Fibroblast of pulmonary artery (primary cell): ENCODE measurements at regions not wholly inside any gene's neighbourhood (a gene's known extent, or its start where the extent isn't known, plus 50 kb on each side); places are given as distances from the start of the nearest gene placed in this dataset.

Source experiments
- DNase-seq: peaks from one replicate; pipeline ENCODE4 v3.0.0-alpha.2; 2010; ENCODE audit warnings: low read depth
- H3K4me3 ChIP-seq: replicated peaks from 2 replicates; pipeline ENCODE4 v1.5.1; 2011; ENCODE audit warnings: low read depth, mild to moderate bottlenecking, control low read depth, low read length, moderate library complexity
- TF ChIP-seq, protein P1 (sequence below): IDR thresholded peaks from 2 replicates; pipeline ENCODE4 v1.5.1; 2011; ENCODE audit warnings: mild to moderate bottlenecking, control low read depth, low read length, inconsistent platforms; ENCODE audit errors: missing control alignments

DNA sequence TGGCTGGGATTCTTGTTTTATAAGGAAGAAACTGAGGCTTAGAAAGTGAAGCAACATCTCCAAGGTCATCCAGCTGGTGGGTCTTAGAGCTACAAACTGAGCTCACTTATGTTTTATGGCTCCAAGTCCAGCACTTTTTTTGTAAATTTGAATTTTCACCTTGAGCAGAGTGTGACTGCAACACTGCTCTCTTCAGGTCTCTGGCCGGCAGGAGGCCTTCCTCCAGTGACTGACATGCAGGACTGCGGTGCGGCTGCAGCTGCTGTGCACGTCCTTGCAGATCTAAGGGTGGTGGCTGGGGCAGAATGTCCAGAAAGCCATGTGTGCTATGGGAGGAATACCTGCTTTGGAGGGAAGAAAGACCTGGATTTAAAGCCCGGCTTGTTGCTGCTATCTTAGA is 284.2 kb upstream of the POU3F1 start:
- no peak for DNase-seq
- no peak overlapping the region for H3K4me3 ChIP-seq
- TF ChIP-seq, protein P1, sequence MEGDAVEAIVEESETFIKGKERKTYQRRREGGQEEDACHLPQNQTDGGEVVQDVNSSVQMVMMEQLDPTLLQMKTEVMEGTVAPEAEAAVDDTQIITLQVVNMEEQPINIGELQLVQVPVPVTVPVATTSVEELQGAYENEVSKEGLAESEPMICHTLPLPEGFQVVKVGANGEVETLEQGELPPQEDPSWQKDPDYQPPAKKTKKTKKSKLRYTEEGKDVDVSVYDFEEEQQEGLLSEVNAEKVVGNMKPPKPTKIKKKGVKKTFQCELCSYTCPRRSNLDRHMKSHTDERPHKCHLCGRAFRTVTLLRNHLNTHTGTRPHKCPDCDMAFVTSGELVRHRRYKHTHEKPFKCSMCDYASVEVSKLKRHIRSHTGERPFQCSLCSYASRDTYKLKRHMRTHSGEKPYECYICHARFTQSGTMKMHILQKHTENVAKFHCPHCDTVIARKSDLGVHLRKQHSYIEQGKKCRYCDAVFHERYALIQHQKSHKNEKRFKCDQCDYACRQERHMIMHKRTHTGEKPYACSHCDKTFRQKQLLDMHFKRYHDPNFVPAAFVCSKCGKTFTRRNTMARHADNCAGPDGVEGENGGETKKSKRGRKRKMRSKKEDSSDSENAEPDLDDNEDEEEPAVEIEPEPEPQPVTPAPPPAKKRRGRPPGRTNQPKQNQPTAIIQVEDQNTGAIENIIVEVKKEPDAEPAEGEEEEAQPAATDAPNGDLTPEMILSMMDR: no peak

DNA sequence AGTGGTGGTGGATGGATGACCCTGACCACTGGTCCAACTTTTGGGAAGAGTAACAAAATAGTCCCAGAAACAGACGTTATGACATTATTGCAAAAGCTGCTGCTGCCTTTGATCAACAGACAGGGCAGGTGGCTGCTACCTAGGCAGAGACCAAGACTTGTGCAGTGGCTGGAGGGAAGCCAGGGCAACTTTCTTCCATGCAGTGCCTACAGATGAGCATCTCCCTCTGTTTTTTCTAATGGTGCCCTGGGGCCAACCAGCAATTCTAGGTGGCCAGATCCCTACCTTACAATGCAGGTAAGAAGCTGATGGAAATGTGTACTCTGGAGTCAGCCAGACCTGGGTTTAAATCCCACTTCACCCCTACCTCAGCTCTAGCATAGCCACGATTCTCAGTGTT is 283.1 kb upstream of the POU3F1 start:
- TF ChIP-seq, protein P1: no peak
- no peak overlapping the region for H3K4me3 ChIP-seq
- no peak for DNase-seq

DNA sequence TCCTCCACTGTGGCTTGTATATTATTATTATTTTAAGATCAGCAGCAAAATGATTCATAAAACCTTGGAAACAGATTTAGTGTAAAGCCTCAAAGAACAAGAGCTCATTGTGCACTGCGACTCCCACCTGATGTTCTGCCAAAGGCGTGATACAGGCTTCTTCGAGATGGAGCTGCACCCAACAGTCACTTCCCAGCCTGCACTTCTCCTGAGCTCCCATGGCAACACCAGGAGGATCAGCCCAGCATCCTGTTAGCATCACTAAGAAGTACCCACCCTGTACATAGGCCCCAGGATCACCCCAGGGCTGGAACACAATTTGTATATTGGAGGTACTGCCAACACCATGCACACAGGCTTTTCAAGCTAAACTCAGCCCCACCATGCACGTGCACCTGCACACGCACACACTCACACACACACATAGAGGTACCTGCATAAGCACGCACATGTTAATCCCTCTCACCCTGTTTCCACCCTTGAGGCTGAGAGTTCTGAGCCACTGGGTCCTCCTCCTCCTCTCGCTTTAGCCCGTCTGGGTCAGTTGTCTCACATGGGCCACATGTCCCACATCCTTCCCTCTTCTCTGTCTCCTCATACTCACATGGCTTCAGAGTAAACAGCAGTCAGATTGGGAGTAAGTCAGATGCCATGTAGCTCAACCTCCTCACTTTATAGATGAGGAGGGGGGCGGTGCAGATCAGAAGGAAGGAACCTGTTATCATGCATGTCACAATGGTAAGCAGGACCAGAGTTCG is 281.9 kb upstream of the POU3F1 start:
- no peak overlapping the region for H3K4me3 ChIP-seq
- TF ChIP-seq, protein P1: no peak
- DNase-seq: no peak

DNA sequence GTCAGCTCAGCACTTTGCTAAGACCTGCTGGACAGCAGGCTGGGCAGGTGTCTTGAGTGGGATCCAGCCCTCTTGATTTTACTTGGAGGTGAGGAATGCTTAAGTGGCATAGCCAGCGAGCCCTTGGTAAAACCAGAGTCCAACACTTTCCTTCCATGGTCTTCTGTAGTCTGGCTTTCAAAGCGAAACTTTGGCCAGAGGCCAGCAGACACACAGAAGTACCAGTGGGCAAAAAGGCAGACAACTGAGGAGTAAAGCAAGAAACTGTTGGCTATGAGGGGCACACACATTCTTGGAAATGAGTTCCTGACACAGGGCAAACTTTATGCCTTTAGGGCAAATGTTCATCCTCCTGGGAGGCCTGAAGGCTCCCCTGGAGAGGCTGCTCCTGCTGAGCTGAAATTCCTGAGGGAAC is 281.0 kb upstream of the POU3F1 start:
- TF ChIP-seq, protein P1: no peak

DNA sequence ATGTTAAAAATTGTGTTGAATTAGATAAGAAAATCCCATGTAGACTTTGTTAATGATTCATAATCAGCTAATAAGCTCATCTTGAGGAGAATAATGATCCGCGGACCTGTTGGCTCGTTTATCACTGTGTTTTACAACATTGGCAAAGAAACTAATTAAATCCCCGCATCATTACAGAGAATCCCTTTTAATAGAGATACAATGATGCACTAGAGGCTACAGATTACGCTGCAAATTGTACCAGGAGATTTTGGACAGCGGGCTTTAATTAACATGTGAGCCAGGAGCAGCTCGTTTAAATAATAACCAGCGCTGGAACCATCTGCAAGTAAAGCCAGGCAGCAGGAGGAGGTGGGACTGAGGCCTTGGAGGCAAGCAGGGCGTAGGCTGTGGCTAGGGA is 280.3 kb upstream of the POU3F1 start:
- no peak for DNase-seq
- TF ChIP-seq, protein P1: no peak

More for the DNA sequence above, 281.0 kb upstream of the POU3F1 start:
- DNase-seq: no peak
- no peak overlapping the region for H3K4me3 ChIP-seq

DNA sequence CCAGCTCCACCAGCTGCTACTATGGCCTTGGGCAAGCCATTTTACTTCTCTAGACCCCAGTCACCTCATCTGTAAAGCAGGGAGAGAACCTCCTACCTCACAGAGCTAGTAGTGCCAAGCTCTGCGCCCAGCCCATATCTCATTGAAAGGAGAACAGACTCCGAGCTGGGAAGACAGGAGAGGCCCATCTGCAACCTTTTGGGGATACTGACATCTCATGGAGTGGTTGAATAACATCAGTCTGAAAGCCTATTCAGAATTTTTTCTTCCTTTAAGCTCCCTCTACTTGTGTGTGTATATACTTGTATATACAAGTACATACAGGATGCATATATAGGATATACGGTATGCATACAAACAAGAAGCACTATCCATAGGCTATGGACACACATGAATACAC is 279.5 kb upstream of the POU3F1 start:
- TF ChIP-seq, protein P1: no peak
- no peak for DNase-seq
- H3K4me3 ChIP-seq: no peak overlapping the region

More for the DNA sequence above, 280.3 kb upstream of the POU3F1 start:
- no peak overlapping the region for H3K4me3 ChIP-seq

DNA sequence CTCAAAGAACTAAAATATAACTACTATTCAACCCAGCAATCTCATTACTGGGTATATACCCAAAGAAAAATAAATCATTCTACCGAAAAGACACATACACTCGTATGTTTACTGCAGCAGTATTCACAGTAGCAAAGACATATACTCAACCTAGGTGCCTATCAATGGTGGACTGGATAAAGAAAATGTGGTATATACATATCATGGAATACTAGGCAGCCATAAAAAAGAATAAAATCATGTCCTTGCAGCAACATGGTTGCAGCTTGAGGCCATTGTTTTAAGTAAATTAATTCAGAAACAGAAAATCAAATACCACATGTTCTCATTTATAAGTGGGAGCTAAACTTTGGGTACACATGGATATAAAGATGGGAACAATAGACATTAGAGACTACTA is 266.2 kb upstream of the POU3F1 start:
- H3K4me3 ChIP-seq: no peak overlapping the region
- TF ChIP-seq, protein P1: no peak
- DNase-seq: no peak
